Right ventricle myocardium superior (tissue), 1 donor: ENCODE measurements at regions not wholly inside any gene's neighbourhood (a gene's known extent, or its start where the extent isn't known, plus 50 kb on each side); places are given as distances from the start of the nearest gene placed in this dataset.

ENCODE experiments used
- ATAC-seq: fragments of 200-7000 bp; cut with Tn5 transposase; one replicate; pipeline ENCODE4 v1.9.1; 2020; ENCODE audit warnings: mild to moderate bottlenecking; ENCODE audit not compliant: poor library complexity
- DNase-seq: peaks from one replicate; pipeline ENCODE4 v3.0.0-alpha.2; 2020
- intact Hi-C: fragments of 100-400 bp; cut with DNase I; formaldehyde crosslinking; loops from one replicate; pipeline ENCODE4 v1.11.2; 2022
- donor health status: DM: no; HTN: yes; CAD: no; lungs with severe emphysema.

DNA sequence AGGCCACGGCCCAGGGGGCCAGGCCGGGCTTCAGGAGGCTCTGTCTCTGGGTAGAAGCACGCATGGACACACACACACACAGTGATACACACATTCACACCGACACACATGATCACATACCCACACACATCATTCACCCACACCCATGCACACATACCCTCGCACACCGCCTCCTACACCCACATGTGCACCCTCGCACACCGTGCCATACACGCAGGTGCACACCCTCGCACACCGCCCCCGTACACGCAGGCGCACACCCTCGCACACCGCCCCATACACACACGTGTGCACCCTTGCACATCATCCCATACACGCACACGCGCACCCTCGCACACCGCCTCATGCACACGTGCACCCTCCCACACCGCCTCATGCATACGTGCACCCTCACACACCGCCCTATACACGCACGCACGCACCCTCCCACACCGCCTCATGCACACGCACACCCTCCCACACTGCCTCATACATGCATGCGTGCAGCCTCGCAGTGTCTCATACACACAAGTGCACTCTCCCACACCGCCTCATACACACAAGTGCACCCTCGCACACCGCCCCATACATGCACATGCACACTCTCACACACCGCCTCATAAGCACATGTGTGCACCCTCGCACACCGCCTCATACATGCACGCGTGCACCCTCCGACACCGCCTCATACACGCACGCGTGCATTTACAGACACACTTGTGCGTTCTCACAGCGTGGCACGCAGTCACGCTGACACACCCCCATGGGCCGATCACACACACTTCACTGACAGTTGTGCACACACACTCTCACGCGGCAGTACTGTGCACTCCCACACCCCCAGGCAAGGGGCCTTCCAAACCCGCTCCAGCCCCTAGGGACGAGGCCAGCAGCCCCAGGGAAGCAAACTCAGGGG, 128.1 kb downstream of the SIK1 start:
- ATAC-seq: no peak
- intact Hi-C loops: no loop called here
- peak; percentile 39 for DNase-seq

DNA sequence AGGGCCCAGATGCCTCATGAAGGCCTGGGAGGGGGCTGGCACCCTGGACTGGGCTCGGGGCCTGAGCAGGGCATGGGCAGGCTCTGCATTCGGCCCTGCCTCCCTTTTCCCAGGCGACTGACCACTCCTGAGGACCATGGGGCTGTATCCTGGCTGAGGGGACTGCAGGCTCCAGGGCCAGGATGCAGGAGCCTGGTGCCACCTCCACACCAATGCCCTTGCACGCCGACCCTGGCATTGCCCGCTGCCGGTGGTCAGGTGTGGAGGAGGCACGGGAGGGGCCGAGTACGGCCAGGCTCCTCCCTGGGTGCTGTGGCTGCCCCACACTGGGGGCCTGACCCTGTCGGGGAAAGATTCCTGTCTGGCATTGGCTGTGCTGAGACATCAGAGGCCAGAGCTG, 128.9 kb downstream of the SIK1 start:
- no peak for ATAC-seq
- DNase-seq: peak; percentile 19
- intact Hi-C loops: no loop called here

DNA sequence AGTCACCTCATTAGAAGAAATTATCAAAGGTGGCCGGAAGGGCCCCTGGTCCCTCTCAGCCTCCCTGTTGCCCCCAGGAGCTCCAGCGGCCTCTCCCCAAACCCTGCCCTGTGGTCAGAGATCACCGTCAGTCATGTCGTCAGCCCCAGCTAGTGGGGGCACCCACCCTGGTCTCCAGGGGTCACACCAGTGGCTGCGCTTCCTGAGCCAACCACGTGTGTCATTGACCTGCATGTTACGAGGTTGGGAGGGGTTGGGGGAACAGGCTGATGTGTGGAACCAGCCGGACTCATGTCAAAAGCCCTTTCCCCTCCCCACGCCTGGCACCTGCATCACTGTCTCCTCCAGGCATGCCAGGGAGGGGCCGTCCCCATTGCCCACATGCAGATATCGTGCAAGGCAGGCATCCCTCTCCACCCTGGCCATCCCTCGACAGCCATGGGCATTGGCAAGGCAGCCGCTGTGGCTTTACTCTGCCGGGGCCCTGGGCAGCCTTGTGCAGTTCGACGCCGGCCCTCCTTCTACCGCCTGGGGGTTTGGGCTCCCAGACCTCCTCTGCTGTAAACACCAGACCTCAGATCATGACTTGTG, 128.7 kb downstream of the CRYAA start:
- DNase-seq (peak; percentile 29), ATAC-seq (no peak)
- intact Hi-C loops: no loop called here

DNA sequence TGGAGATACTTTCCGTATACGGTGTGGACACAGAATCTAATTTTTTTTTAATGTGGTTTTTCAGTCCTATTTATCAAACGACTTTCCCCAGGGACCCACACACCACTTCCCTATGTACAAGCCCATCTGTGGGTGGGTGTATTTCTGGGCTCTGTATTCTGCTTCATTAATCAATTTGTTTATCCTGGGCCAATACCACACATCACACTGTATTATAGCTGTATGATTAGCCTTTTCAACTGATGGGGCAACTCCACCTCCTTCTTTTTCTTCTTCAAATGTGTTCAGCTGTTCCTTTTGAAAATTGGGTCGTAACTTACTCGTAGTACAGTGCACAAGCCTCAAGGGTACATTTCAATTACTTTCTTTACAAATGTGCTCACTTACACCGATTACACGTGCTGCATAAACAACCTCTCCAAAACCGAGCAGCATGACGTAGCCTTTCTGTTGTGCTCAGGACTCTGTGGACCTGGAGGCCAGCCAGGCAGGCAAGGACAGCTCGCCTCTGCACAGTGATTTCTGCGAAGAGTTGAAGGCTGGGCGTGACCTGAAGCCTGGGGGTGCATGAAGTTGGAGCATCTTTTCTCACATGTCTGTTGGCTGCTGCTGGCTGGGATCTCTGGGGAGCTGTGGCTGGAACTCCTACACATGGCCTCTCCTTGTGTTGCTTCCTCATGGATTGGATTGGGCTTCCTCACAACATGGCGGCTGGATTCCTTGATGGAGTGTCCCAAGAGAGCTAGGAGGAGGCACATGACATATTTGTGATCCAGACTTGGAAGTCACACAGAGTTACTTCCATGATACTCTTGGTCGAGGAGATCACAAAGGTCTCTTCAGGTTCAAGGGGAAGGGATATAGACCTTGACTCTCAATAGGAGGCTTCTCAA, 126.5 kb downstream of the CRYAA start:
- DNase-seq (peak; percentile 33), ATAC-seq (no peak)
- intact Hi-C loops: no loop called here

DNA sequence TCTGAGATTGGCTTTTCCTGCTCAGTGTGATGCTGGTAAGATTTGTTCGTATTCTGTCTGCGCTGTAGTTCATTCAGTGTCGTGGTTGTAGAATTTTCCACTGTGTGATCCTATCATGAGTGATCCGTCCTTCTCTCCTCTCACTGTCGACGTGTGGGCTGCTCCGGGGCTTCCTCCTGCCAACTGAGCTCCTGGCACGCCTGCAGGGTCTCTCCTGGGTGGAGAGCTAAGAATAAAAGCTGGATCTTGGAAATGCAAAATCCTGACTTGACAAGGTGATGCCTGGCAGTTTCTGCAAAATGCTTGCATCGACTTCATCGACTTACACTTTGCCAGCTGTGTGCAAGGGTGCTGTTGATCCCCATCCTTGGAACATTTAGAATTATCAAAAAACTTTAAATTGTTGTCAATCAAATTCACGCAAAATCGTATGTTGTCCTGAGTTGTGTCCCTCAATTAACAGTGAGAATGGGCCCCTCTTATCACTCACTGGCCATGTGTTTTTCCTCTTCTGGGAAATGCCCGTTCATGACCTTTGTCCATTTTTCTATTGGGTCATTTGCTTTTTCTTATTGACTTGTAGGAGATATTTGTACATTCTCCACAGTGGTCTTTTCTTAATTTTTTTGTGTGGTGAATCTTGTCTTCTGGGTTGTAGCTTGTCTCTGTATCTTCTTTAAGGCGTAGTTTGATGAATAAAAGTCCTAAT, 125.5 kb downstream of the CRYAA start:
- intact Hi-C loops: no loop called here
- ATAC-seq: peak; percentile 86
- DNase-seq: peak; percentile 54

DNA sequence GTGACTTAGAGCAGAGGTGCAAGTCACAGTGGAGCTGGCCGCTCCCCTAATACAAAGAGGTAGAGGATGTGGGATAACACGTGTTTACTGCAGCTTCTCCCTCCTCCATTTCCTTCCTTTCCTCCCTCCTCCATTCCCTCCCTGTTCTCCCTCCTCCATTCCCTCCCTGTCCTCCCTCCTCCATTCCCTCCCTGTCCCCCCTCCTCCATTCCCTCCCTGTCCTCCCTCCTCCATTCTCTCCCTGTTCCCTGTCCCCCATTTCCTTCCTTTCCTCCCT, 124.0 kb downstream of the CRYAA start:
- DNase-seq (no peak), ATAC-seq (no peak)
- intact Hi-C loops: no loop called here

DNA sequence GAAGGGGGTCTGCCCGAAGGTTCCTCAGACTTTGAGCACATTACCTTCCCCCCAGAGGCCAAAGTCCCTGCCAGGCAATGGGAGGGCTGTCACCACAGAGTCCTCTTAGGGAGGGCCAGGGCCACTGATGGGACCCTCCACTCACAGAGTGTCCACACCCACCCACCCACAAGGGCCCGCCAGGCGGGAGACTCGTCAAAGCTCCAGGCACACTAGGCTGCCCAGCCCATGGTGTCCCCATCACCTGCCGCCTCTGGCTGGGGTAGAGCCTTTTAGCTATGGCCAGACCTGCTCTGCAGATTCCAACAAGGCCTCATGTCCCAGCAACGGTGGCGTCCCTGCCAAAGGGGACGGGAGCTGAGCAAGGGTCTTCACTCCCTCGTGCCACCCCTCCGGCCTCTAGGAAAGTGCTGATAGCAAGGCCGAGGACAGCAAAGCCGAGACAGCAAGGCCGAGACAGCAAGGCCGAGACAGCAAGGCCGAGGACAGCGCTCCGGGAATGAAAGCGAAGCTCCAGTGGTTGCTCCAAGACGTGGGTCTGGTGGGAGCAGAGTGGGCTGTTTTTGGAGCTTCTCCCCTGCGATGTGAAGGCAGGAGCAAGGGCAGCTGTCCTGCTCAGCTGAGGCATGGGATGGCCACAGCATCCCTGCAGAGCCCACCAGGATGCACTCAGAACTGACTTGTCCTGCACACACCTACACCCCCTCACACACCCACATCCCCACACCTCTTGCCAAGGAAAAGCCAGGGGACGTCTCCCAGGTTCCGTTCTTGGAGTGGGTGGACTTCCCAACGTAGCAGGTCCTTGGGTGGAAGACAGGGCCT, 123.4 kb downstream of the CRYAA start:
- ATAC-seq: no peak
- peak; percentile 33 for DNase-seq
- intact Hi-C loops: no loop called here

DNA sequence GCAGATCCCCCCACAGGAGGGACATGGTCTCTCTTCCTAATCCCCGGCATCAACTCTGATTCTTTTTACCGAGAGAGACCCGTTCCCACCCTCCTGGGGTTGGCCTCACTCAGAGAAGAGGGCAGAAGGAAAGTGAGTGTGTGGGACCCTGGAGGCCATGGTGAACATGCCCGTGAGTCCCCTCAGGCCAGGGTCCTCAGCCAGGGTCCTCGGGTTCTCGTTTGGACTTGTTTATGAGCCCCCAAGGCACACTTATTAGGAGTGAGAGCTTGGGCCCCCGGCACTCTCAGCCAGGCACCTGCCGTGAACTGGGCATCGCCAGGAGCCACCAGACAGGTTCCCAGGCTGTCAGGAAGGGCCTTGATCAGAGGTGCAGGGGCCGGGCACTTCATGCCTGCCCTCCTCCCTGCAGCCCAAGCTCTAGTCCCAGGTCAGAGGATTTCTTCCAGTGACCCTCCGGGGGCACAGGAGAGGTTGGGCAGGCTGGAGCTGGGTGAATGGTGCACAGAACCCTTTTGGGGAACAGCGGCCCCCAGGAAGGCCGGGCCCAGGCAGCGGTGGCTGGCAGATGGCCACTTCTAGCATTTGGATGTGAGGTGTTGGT, 122.6 kb downstream of the CRYAA start:
- no peak for ATAC-seq
- peak; percentile 18 for DNase-seq
- intact Hi-C loops: no loop called here

DNA sequence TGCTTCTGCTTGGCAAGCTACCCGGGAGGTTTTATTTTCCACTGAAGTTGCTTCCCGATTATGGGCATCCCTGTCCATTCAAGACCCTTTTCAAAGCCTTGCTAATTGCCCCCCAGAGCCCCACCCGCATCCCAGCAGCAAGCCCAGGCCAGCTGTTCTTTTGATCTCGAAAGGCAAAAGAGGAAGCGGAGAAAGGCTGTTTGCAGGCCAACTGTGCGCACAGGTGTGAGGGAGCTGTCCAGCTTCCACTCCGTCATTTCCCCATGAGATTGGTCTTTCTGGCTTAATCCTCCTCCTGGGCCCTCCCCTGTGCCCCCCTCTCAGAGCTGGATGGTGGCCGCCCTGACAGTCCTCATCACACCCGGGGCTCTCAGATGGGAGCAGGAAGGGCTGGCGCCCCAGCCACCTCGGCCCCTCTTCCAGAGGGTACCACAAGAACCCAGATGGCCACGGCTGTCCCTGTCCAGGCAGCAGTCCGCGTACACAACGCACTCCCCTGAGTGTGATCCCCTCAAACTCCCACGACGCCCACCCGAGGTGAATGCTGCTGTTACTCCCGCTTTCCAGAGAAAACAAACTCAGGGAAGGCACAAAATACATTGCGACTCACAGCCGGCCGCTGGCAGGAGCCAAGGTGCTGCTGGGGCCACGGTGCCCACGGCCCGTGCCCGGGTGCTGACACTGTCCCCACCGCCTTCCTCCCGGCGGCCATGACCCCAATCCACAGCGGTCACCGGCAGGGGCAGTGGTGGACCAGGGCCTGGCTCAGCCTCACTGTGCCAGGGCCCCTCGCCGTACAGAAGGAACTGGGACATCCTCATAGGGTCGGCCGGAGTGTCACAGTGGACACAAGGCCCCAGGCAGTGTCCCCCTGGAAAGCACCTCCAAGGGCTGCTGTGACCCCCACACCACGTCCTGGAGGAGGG, 121.9 kb downstream of the CRYAA start:
- DNase-seq (peak; percentile 26), ATAC-seq (no peak)
- intact Hi-C loops: no loop called here

DNA sequence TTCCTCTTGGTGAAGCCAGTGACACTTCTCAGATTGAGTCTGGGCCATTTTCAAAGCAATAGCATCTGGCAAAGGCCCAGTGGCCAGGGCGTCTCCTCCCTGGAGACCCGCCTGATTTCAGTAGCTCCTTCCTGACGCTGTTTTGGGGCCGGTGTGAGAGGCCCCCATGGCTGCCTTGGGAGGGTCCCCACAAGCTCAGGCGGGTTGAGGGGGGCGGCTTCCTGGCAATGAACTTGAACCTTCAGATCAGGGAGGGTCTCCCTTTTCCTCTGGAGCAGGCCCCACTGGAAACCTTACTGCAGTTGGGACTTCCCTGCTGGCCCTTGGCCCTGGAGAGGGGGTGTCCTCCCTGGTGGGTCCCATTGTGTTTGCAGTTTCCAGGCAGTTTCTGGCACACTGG, 121.2 kb downstream of the CRYAA start:
- intact Hi-C loops: no loop called here
- DNase-seq: peak; percentile 26
- no peak for ATAC-seq

DNA sequence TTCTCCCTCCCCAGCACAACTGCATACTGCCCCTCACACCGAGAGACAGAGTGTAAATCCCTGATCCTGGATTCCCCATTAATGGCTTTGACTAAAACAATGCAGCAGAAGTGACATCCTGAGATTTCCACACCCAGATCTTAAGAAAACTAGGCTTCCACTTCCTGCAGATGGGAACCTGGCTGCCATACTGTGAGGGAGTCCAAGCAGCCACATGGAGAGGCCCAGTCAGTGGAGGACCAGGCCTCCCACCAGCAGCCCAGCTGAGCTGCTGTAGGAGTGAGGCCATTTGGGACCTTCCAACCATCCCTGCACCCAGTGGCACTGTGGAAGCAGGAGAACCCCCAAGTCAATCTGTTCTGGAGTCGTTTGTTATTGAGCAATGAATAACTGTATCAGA, 120.6 kb downstream of the CRYAA start:
- DNase-seq (peak; percentile 26), ATAC-seq (no peak)
- intact Hi-C loops: no loop called here

DNA sequence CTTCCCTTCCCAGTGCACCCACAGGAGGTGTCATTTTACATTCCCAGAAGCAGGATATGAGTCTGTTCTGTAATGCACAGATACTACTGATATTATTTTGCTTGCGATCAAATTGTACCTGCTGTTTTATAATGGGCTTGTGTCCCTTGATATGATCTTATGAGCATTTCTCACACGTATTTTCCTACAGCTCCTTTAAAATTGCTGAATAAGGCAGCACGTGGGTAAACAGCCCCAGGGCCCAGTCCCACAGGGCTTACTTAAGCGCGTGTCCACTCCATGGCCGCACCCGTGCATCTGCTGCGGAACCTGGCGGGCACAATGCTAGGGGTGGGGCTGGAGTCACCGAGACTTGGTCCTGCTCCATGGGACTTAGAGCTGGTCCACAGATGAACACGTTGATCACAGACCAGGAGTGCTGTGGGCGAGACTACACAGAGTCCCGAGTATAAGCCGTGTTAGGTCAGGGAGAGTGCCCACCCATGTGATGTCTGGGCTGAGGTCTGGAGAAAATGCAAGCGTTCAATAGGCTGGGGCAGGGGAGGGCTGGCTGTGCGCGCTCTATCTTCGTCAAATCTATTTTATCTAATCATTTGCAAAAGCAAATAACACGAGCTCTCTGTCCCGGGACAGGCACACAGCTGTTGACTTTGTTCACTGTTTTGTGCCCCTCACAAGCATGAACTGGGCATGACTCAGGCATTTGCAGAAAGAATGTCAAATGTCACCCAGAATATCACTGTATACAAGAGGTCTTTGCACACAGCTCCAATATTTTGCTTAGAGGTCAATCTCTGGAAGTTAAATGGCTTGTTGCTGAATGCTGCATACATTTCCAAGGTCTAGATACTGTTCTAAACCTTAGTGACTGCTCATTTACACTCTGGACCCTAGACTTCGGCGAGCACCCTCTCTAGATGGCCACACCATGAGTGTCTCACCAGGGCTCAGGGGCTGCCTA, 119.3 kb downstream of the CRYAA start:
- no peak for ATAC-seq
- DNase-seq: peak; percentile 40
- intact Hi-C loops: no loop called here

DNA sequence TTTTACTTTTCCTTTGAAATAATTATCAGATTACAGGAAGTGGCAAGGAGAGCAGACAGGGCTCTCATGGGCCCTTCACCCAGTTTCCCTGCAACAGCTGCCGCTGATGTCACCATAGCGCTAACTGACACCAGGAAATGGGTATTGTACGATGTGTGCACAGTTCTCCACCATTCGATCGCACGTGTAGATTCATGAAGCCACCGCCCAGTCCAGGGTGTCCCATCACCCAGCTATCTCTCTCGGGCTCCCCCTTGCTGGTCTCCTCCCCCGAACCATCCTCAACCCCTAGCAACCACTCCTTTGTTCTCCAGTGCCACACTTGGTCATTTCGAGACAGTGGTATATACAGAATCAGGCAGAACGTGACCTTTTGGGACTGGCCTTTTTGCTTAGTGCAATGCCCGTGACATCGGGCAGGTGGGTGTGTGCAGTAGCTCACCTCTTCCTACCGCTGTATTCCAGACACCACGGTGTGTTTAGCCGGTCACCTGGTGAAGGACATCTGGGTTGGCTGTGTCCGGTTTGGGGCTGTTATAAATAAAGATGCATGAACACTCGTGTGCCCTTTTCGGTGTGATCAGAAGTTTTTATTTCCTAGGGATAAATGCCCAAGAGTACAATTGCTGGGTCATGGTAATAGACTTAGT, 118.4 kb downstream of the CRYAA start:
- ATAC-seq: no peak
- intact Hi-C loops: no loop called here

DNA sequence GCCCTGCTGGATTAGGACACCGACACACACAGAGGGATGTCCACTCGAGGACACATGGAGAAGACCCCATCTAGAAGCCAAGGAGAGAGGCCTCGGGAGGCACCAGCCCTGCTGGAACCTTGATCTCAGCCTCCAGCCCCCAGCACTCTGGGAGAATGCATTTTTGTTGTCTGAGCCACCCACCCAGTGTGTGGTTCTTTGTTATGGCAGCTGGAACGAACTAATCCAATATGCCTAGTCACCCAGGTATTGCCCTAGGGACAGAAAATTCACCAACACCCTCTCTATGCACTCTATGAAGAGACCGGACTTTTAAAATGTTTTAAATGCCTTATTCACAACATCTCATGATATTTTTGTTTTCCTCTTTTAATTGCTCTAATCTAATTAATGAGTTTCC, 117.4 kb downstream of the CRYAA start:
- peak; percentile 11 for DNase-seq
- intact Hi-C loops: no loop called here
- ATAC-seq: no peak

More for the DNA sequence above, 118.4 kb downstream of the CRYAA start:
- peak; percentile 26 for DNase-seq

DNA sequence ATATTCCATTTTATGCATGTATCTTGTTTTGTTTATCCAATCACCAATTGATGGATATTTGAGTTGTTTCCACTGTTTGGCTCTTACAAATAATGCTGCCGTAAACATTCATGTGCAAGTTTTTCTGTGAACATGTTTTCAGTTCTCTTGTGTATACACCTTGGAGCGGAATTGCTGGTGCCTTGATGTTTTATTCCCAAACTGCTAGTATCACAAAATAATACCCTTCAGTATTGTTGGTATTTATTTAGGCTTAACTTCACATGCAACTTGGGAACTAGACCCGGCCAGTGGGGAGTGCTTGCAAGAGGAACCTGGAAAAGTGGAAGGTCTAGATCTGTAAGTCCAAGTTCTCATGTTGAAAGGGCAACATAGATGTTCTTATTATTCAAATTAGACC, 115.9 kb downstream of the CRYAA start:
- intact Hi-C loops: no loop called here
- ATAC-seq (no peak), DNase-seq (no peak)
